ENCODE measurements at regions not wholly inside any gene's neighbourhood (a gene's known extent, or its start where the extent isn't known, plus 50 kb on each side); places are given as distances from the start of the nearest gene placed in this dataset.

GRCh38 chr18:45168866-45169600 is 446.2 kb upstream of the SLC14A2 start:
- DNase-seq (ENCODE audit: low read depth in 2 of 2), result no peak

- no peak for DNase-seq (ENCODE audit: low read depth in 2 of 2)
Measured at GRCh38 chr18:45169610-45170009, 445.7 kb upstream of the SLC14A2 start.

GRCh38 chr18:45171679-45172191 is 443.5 kb upstream of the SLC14A2 start:
- DNase-seq (ENCODE audit: low read depth in 2 of 2), result no peak

GRCh38 chr18:45173327-45173726 is 441.9 kb upstream of the SLC14A2 start:
- no peak for DNase-seq (ENCODE audit: low read depth in 2 of 2)

- no peak for DNase-seq (ENCODE audit: low read depth in 2 of 2)
Measured at GRCh38 chr18:45173799-45174519, 441.3 kb upstream of the SLC14A2 start.

- DNase-seq (ENCODE audit: low read depth in 2 of 2), result no peak
Measured at GRCh38 chr18:45174629-45175136, 440.6 kb upstream of the SLC14A2 start.

- DNase-seq (ENCODE audit: low read depth in 2 of 2), result no peak
Measured at GRCh38 chr18:45175511-45175910, 439.8 kb upstream of the SLC14A2 start.

- no peak for DNase-seq (ENCODE audit: low read depth in 2 of 2)
Measured at GRCh38 chr18:45186832-45187231, 428.4 kb upstream of the SLC14A2 start.

GRCh38 chr18:45191795-45192194 is 423.5 kb upstream of the SLC14A2 start:
- DNase-seq (ENCODE audit: low read depth in 2 of 2), result no peak

- DNase-seq (ENCODE audit: low read depth in 2 of 2), result no peak
Measured at GRCh38 chr18:45197526-45197970, 417.7 kb upstream of the SLC14A2 start.

- DNase-seq (ENCODE audit: low read depth in 2 of 2), result no peak
Measured at GRCh38 chr18:45198526-45198925, 416.8 kb upstream of the SLC14A2 start.

GRCh38 chr18:45201029-45201428 is 414.2 kb upstream of the SLC14A2 start:
- DNase-seq (ENCODE audit: low read depth in 2 of 2), result no peak

GRCh38 chr18:45201489-45201888 is 413.8 kb upstream of the SLC14A2 start:
- no peak for DNase-seq (ENCODE audit: low read depth in 2 of 2)

- DNase-seq (ENCODE audit: low read depth in 2 of 2), result no peak
Measured at GRCh38 chr18:45202061-45202460, 413.2 kb upstream of the SLC14A2 start.

- no peak for DNase-seq (ENCODE audit: low read depth in 2 of 2)
Measured at GRCh38 chr18:45203677-45204076, 411.6 kb upstream of the SLC14A2 start.

GRCh38 chr18:45207328-45207727 is 407.9 kb upstream of the SLC14A2 start:
- DNase-seq (ENCODE audit: low read depth in 2 of 2), result no peak

GRCh38 chr18:45208164-45208563 is 407.1 kb upstream of the SLC14A2 start:
- no peak for DNase-seq (ENCODE audit: low read depth in 2 of 2)

- peak; percentile 58 to 66 for DNase-seq (ENCODE audit: low read depth in 2 of 2)
Measured at GRCh38 chr18:45212181-45213039, 402.9 kb upstream of the SLC14A2 start.

GRCh38 chr18:45213040-45213333 is 402.3 kb upstream of the SLC14A2 start:
- DNase-seq (ENCODE audit: low read depth in 2 of 2), result no peak

- DNase-seq (ENCODE audit: low read depth in 2 of 2), result no peak
Measured at GRCh38 chr18:45218436-45218835, 396.8 kb upstream of the SLC14A2 start.

- no peak for DNase-seq (ENCODE audit: low read depth in 2 of 2)
Measured at GRCh38 chr18:45221363-45221762, 393.9 kb upstream of the SLC14A2 start.

- DNase-seq (ENCODE audit: low read depth in 2 of 2), result no peak
Measured at GRCh38 chr18:45222180-45222579, 393.1 kb upstream of the SLC14A2 start.

Measured in stimulated activated CD8-positive, alpha-beta memory T cell treated with anti-CD3 and anti-CD28 coated beads, Interleukin-2, amount 100 ng/mL, for 48 hours (primary cell).